ENCODE measurements at regions not wholly inside any gene's neighbourhood (a gene's known extent, or its start where the extent isn't known, plus 50 kb on each side); places are given as distances from the start of the nearest gene placed in this dataset.

DNA sequence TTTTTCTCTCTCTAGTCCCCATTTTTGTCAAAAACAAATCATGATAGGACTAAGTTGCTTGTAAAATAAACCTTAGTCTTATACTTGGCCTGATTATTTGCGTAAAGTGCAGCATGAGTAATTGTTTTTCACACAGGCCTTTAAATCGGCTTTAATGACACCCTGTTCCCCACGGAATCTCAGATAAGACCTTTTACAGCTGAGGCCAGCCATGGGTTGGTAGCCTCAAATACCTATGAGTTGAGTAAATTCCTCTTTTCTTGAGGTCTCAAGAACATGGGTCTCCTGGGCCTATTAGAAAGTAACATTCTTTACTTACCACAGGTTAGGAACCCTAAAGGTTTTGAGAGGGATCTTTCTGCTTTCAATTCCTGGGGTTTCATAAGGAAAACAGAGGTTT is 761.0 kb upstream of the PHF14 start (continued):
- TF ChIP-seq ZNF37A (tag by site-specific recombination; IDR thresholded peaks at IDR 0.05) (no peak), ZNF658 (tag by site-specific recombination; IDR thresholded peaks at IDR 0.05) (no peak)

DNA sequence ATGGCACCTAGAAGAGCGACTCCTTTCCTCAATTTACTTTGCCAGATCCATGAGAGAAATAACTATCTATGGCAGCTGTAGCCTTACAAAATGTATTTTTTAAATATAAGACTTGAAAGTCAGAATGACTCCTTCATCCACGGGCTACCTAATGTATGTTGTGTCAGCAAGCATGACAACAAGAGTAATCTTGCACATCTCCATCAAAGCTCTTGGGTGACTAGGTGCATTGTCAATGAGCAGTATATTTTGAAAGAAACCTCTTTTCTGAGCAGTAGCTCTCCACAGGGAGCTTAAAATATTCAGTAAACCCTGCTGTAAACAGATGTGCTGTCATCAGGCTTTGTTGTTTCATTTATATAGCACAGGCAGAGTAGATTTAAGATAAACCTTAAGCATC is 757.2 kb upstream of the PHF14 start:
- Histone ChIP-seq H3K27ac (ENCODE audit: extremely low read depth, low read depth, low read length) (no peak overlapping the region), H3K36me3 (ENCODE audit: control insufficient read depth in 2 of 2, insufficient read depth in 1 of 2, low read length in 2 of 2) (no peaks in the 10 kb centered on the region), H3K9me3 (ENCODE audit: control insufficient read depth, insufficient read depth, low read depth, low read length) (no peaks in the 10 kb centered on the region), H3K4me3 (ENCODE audit: low read depth, low read length) (no peak overlapping the region), H3K4me1 (ENCODE audit: control insufficient read depth, insufficient read depth, low read length) (no peaks in the 10 kb centered on the region)
- POLR2A ChIA-PET: no interaction called here
- CTCF ChIA-PET: no interaction called here
- TF ChIP-seq ZNF354C (tag by site-specific recombination; IDR thresholded peaks at IDR 0.05; ENCODE audit: borderline replicate concordance, low read depth) (no peak), ZNF140 (tag by site-specific recombination; IDR thresholded peaks at IDR 0.05) (no peak), ZNF544 (tag by site-specific recombination; IDR thresholded peaks at IDR 0.05) (no peak), SETDB1 (IDR thresholded peaks at IDR 0.05; ENCODE audit: insufficient read length, low read length) (no peak), ZNF24 (tag by site-specific recombination; IDR thresholded peaks at IDR 0.05) (no peak), ZNF629 (tag by site-specific recombination; IDR thresholded peaks at IDR 0.05) (no peak), ZNF791 (tag by site-specific recombination; IDR thresholded peaks at IDR 0.05) (no peak), OVOL3 (tag by site-specific recombination; IDR thresholded peaks at IDR 0.05) (no peak), KLF1 (tag by site-specific recombination; IDR thresholded peaks at IDR 0.05) (no peak), TSHZ1 (tag by site-specific recombination; IDR thresholded peaks at IDR 0.05; ENCODE audit: borderline replicate concordance) (no peak), SALL2 (tag by site-specific recombination; IDR thresholded peaks at IDR 0.05; ENCODE audit: borderline replicate concordance) (no peak), ZNF510 (tag by site-specific recombination; IDR thresholded peaks at IDR 0.05; ENCODE audit: insufficient replicate concordance) (no peak), WT1 (tag by site-specific recombination; IDR thresholded peaks at IDR 0.05) (no peak)
- TF ChIP-seq, protein P1, sequence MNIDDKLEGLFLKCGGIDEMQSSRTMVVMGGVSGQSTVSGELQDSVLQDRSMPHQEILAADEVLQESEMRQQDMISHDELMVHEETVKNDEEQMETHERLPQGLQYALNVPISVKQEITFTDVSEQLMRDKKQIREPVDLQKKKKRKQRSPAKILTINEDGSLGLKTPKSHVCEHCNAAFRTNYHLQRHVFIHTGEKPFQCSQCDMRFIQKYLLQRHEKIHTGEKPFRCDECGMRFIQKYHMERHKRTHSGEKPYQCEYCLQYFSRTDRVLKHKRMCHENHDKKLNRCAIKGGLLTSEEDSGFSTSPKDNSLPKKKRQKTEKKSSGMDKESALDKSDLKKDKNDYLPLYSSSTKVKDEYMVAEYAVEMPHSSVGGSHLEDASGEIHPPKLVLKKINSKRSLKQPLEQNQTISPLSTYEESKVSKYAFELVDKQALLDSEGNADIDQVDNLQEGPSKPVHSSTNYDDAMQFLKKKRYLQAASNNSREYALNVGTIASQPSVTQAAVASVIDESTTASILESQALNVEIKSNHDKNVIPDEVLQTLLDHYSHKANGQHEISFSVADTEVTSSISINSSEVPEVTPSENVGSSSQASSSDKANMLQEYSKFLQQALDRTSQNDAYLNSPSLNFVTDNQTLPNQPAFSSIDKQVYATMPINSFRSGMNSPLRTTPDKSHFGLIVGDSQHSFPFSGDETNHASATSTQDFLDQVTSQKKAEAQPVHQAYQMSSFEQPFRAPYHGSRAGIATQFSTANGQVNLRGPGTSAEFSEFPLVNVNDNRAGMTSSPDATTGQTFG (tag by site-specific recombination; IDR thresholded peaks at IDR 0.05; ENCODE audit: borderline replicate concordance): no peak
- TF ChIP-seq, protein P2, sequence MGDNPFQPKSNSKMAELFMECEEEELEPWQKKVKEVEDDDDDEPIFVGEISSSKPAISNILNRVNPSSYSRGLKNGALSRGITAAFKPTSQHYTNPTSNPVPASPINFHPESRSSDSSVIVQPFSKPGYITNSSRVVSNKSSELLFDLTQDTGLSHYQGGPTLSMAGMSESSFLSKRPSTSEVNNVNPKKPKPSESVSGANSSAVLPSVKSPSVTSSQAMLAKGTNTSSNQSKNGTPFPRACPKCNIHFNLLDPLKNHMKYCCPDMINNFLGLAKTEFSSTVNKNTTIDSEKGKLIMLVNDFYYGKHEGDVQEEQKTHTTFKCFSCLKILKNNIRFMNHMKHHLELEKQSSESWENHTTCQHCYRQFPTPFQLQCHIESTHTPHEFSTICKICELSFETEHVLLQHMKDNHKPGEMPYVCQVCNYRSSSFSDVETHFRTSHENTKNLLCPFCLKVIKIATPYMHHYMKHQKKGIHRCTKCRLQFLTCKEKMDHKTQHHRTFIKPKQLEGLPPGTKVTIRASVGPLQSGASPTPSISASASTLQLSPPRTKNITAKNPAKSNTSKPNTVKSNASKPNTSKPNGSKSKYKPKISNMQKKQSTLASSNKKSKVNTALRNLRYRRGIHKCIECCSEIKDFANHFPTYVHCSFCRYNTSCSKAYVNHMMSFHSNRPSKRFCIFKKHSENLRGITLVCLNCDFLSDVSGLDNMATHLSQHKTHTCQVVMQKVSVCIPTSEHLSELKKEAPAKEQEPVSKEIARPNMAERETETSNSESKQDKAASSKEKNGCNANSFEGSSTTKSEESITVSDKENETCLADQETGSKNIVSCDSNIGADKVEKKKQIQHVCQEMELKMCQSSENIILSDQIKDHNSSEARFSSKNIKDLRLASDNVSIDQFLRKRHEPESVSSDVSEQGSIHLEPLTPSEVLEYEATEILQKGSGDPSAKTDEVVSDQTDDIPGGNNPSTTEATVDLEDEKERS (tag by site-specific recombination; IDR thresholded peaks at IDR 0.05): no peak

Measured in HEK293 (cell line).